HCEC 1CT (cell line): ENCODE measurements at regions not wholly inside any gene's neighbourhood (a gene's known extent, or its start where the extent isn't known, plus 50 kb on each side); places are given as distances from the start of the nearest gene placed in this dataset.
A peak's percentile ranks its signal among the peaks of the same experiment; 100 is the strongest.
"Not testable (repeated sequence)": the region's sequence is repeated elsewhere in the genome, so short reads cannot be mapped to it uniquely, and the experiment has no call there.

Experiments used
- DNase-seq: peaks from one replicate; pipeline ENCODE4 v3.0.0-alpha.2; 2017

DNA sequence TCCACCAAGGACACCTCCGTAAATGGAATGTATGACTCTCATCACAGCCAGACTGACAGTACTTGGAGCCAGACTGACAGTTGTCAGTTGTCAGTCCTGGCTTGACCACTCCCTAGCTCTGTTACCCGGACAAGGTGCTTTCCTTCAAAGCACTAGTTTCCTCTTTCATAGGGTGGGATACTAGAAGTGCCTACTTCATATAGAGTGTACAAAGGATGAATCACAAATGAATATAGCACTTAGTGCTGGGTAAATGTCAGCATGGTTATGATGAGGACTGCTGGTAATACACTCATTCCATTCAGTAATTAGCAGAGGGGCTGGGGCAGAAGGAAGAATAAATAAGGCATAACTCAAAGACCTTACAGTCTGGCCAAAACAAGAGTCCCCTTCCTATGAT lies 91.4 kb downstream of the ARL4C start:
- DNase-seq: no peak

DNA sequence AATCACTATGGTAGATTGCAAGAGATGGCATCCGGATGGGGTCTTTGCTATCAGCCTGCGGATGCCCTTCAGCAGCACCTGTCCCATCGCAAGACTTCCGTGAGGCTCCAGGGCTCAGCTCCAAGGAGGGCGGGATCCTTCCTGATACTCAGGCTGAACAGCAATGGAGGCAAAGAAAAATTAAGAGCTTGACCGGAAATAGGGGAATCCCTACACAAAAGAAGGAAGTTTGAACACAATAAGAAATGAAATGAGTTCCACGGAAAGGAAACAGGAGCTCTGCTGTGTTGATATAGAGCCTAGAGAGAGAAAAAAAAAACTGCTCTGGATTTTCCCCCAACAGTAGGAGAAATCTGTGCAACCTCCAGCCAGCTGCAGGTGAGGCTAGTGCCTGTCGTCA lies 91.9 kb downstream of the ARL4C start:
- no peak for DNase-seq

DNA sequence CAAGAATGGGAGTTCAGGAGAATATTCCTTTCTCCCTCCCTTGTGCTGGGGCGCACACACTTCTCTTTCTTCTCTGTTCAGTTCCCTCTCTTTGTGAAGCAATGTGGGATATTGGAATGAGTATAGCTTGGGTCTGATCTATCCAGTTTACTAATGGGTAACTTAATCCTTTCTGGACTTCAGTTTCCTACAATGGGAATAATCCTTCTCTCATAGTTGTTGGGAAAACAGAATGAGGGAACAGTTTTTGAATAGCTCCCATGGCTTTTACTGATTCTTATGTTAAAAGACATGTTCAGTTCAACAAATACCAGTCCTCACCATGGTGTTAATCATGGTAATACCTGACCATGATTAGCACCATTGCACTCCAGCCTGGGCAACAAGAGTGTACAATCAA lies 93.1 kb downstream of the ARL4C start:
- DNase-seq: no peak

DNA sequence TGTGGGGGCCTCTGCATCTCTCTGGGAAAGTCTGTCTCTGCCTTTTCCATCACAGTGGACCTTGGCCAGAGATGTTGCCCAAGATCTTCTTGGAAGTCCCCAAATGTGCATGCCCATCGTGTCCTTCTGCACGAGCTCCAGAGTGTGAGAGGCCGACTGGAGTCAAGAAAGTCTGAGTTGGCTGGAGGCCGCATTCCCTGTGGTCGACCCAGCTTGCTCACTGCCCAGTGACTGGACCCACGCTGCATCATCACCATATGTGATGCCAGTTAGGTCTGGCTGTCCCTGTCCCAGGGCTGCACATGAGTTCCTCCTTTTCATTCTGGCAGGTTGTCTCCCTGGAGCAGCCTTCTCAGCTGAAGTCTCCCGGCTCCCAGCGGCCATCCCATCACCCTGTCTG lies 93.8 kb downstream of the ARL4C start:
- peak; percentile 14 for DNase-seq

DNA sequence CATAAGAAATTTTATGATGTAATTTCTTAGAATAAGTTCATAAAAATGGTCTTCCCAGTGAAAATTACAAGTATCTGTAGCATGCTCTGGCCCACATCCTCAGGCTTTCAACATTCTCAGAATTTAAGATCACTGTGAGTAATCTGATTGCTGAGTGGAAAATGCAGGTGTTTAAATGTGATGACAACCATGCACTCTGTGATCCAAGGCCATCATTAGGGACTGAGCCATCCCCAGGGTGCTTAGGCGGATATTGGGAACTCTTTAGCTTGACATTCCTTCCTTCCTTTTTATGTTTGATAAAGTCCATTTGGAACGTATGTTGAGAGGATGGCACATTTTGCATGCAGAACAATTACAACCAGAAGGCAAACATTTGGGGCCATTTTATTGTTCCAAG lies 95.5 kb downstream of the ARL4C start:
- no peak for DNase-seq

DNA sequence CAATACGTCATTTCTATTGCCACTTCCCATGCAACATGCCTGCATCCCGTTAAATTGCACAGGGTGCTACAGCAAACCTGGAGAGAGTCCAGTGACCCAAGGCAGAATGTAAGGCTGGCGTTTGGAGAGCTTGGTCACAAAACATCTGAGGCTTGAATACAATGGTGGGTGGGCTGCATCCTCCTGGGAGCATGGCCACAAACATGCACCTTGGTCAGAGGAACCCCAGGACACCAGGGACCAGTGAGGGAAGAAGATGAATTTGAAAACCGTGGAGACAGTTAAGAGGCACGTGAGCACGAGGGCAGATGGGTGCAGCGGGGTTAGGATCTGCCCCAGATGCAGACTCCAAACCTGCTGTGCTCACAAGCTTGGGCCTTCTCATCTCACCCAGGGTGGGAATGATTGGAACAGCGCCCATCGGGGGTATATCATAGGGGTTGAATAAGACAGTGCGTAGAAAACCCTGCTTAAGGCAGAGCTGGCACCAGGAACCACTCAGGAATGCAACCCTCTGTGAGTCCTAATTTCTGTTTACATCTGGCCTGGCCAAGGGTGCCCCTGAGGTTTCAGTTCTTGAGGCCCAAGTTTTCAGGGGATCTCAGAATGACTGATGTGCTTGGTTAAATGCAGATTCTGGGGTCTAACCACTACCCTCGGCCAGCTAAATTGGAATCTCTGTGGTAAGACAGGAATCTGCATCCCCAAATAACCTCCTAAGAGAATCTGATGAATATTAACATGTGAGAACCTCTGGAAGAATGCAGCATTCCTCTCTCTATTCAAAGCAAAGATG lies 97.2 kb downstream of the ARL4C start:
- DNase-seq: no peak

DNA sequence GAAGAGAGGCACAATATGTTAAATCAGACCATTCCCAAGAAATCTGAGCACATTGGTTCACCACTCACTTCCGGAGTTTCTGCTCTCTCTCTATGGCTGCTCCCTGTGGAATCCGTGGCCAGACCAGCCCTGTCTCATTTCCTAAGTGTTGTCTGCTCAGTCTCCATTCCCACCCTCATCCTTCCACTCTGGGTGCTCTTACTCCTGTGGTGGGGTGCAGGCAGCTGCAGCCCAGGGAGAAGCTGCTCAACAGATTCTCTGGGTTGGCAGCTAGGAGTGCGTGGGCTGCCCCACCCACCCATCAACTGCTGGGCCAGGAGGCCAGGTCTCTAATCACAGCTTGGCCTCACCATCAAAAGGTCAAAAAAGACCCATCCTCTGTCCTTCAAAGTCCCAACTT lies 98.3 kb downstream of the ARL4C start:
- no peak for DNase-seq

DNA sequence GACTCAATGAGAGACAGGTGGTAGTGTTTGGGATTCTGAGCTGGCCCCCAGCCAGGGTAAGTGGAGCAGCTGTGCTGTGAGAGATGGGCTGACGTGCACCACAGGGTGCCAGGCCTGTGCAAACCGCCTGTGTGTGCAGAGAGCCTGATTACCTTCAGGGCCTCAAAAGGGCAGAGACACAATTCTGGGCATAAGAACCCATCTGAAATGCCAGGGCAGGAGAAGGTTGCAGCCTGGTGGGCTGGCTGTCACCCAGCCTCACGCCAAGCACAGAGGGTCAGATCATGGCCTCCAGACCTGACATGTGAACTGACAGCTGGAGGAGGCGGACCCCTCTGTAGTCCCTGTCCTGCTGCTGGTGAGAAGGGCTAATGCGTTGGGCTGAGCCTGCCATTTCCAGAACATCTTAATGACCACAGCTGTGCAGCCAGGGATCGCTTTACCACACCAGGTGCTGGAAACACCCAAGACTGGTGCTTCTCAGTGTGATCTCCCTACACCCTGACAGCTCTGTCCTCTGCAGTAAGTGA lies 100.9 kb downstream of the ARL4C start:
- DNase-seq: no peak

DNA sequence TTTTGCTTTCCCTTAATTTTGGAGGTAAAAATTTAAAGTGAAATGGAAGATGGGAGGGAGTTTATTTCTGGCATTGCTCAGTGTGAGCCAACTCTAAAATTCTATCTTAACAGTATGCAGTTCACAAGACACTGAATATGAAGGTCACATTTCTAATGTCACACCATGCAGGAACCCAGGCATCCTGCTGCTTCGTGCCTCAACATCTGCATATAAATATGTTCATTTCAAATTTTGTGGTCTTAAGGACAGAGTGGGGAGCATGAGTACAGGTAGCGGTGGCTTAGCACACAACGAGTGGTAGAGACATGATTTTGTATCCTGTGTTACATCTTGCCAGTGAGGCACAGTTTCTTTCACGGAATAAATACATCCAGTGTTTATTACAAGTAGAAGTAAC lies 102.4 kb downstream of the ARL4C start:
- no peak for DNase-seq

DNA sequence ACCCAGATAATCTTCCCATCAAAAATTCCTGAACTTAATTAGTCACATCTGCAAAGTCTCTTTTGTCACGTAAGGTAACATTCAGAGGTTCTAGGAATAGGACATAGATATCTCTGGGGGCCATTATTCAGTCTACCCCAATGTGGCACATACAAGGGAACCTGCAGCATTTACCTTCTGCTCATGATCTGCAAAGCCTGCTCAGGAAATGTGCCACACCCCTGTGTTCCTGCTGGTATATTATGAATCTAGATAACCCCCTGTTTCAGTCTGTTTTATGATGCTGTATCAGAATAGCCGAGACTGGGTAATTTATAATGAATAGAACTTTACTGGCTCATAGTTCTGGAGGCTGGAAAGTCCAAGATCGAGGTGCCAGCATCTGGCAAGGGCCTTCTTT lies 103.5 kb downstream of the ARL4C start:
- DNase-seq: no peak

DNA sequence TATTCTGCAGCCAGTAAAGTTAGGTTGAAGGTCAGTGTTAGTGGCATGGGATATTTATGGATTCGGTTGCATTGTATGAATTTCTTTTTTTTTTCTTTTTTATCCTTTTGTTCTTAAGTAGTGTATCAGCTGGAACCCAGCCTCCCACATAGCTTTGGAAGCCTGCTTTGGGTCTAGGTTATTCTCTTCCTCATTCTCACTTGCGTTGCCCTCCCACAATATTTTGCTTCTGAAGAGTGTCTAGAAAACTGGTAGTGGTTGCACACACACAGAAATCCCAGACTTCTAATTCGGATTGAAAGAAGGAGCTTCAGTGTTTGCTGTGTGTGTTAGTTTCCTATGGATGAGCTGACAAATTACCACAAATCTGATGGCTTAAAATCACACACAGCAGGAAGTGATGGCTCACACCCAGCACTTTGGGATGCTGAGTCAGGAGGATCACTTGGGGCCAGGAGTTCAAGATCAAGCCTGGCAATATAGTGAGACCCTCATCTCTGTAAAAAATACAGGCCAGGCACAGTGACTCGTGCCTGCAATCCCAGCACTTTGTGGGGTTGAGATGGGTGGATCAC lies 104.8 kb downstream of the ARL4C start:
- no peak for DNase-seq

DNA sequence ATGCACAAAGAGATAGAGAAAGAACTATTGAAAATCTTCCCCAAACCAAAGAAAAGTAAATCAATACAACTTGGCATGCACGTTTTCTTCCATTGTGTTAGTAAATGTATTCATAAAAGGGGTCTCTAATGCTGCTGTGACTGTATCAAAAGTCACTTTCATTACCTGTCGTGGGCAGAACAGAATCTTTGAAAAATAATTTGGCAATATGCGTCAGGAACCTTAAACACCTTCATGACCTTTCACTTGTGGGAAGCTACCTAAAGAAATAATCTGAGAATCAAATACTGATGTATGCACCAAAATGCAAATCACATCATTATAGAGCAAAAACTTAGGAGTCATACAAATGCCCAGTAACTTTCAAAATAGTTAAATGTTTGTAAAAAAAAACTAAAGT lies 105.3 kb downstream of the ARL4C start:
- no peak for DNase-seq

DNA sequence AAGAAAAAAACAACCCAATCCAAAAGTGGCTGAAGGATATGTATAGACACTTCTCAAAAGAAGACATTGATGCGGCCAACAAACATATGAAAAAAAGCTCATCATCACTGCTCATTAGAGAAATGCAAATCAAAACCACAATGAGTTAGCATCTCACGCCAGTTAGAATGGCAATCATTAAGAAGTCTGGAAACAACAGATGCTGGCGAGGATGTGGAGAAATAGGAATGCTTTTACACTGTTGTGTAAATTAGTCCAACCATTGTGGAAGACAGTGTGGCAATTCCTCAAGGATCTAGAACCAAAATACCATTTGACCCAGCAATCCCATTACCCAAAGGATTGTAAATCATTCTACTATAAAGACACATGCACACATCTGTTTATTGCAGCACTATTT lies 107.2 kb downstream of the ARL4C start:
- not testable (repeated sequence) for DNase-seq

DNA sequence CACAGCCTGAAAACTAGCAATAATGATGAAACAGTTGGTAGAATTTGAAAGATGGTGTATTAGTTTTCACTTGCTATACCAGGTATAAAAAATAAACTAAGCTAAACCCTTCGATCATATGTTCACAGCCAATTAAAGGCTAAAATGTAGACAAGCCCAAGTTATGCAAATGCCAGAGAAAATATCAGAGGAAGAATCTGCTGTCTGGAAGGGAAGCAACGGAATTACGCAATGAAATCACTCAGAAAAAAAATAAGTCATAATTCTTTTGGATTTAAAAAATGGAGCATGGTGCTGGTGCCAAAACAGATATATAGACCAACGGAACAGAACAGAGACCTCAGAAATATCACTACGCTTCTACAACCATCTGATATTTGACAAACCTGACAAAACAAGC lies 108.3 kb downstream of the ARL4C start:
- DNase-seq: peak; percentile 14

DNA sequence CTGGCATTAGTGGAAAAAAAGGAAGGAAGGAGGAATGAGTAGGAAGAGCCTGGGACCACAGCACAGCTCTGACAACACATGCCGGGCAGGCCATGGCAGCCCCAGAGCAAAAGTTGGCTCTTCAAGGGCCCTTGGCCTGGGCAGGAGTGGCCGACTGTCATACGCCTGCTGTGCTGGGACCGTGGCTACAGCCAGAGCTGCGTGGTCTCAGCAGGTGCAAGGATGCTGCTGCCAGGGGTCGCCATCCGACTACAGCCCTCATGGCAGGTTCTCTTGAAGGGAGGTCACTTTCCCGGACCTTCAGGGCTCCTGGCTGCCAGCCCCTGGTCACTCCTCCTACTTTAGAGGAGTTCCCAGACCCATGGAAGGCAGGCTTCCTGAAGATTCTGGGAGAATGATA lies 109.9 kb downstream of the ARL4C start:
- no peak for DNase-seq

DNA sequence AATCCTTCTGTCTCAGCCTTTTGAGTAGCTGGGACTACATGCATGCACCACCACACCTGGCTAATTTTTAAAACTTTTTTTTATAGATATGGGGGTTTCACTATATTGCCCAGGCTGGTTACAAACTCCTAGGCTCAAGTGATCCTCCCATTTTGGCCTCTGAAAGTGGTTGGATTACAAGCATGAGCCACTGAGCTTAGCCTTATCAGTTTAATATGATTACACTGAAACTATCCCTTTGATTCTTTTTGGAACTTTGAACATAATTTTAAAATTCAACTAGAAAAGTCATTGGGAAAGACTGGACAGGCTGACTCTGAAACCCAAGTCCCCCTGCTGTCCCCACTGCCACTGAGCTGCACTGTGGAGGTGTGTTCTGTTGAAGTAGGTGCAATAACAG lies 114.8 kb downstream of the ARL4C start:
- DNase-seq: no peak

DNA sequence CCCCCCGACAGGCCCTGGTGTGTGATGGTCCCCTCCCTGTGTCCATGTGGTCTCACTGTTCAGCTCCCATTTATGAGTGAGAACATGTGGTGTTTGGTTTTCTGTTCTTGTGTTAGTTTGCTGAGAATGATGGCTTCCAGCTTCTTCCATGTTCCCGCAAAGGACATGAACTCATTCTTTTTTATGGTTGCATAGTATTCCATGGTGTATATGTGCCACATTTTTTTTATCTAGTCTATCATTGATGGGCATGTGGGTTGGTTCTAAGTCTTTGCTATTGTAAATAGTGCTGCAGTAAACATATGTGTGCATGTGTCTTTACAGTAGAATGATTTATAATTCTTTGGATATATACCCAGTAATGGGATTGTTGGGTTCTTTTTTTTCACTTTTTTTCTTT lies 117.9 kb downstream of the ARL4C start:
- not testable (repeated sequence) for DNase-seq

DNA sequence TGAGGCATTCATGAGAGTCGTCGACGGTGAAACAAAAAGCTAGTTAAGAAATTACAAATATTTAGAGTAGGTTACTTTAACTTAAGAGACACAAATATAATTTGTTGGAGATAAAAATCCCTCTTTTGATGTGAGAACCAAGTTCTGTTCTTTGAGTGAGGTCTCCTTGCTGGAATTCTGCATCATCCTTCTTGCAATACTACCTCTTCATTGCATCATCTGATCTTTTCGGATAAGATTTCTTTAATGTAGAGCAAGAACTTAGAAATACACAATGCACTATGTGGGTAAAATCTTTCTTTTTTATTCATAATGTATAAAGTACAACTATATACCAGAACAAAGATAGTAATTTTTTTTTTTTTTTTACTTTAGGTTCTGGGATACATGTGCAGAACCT lies 118.4 kb downstream of the ARL4C start:
- peak; percentile 37 for DNase-seq

DNA sequence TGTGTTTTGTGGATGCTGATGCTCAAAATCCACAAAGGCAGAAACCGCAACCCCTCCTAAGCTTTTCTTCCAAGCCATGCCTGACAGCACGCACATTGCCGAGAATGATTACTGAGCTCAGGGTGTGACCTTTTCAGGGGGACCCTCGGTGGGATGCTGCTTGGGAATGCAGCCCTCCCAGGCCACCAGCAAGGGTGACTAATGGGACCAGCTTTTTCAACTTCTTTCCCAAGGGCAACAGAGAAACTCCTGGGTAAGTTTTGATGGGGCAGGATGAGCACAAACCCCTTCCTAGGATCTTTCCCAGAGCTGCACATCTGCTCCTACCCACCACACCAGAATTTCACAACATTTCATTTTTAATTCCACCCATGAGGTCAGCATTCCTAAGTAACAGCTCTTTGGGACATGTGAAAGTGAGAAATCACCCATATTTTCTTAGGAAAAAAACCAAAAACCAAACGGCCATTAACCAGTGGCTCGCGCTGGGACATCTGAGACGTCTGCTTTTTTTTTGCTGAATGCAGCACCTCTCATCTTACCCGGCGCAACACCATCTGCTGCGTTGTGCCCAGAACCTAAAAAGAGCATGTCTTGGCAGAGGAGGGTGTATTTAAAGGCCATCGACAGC lies 119.0 kb downstream of the ARL4C start:
- peak; percentile 72 for DNase-seq

DNA sequence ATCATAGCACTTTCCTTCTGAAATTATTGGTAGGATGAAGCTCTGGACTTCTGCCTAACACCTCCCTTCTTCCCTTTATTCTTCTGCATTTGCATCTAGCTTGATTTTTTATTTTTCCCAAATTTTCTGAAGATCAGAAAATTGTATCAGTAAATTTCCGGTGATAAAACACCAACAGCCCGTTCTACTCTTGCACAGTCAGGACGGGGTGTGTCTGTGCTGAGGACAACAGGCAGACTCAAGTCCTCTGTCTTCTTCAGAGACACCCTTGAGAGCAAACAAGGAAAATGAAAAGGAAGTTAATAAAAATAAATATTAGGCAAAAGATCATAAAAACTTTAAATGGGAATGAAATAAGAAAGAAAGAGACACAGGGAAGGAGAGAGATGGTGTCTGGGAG lies 120.7 kb downstream of the ARL4C start:
- DNase-seq: no peak

DNA sequence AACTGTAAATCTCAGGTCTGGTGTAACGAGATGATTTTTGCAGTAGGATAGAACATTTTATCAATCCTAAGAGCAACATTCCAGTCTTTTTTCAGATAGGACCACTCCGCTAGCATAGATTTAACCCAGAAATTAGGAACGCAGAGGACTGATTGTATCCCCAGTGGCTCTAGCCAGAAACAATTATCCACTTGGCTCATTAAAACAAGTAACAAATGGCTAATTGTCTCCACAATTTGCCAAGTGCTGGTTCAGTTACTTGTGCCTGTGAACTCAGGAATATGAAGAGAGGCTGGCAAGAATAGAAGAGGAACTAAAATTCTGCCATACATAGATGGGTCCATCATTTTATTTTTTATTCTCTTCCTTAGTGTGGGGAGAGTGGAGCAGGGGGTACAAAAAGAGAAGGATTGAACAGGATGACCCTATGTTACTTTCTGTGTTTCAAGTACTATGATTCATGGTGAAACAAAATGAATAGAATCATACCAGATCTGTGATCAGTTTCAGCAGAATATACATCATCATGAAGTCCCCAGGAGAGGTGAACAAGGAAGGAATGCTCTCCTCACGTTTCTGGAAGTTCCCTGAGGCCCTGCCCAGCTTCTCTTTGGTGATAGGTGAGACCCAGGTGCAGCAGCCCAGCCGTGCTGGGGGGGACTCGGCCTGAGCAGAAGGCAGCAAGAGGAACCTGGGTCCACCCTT lies 121.6 kb downstream of the ARL4C start:
- no peak for DNase-seq

DNA sequence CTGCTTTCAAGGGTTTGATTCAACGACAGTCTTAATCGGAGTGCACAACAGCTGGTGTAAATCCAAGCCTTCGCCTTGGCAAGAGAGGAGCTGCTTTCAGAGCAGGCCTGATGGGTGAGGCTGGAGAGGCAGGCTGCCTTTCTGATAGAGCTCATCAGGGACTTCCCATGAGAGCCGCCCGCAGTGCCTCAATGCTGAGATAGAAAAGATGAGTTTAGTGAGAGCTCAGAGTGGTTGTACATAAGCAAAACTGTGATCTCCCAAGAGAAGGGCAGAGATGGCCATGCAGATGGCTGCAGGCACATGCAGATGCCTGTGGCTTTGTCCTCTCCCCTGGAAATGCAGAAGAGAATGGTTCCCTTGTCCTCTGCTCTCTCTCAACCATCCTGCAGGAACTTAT lies 122.1 kb downstream of the ARL4C start:
- no peak for DNase-seq

DNA sequence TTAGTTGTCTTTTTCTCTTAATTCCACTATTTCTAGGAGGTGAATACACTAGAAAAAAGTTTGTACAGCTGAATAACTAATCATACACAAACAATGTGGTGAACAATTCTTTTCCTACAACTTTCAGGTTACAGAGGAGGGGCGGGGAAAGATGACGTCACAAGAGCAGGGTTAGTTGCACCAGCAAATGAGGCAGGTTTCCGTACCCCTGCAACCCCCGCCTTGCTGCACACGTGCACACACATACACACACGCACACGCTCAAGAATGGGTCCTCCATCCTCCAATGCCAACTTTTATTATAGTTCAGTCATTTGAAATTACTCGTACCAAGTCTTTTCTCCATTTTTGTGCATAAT lies 122.8 kb downstream of the ARL4C start:
- no peak for DNase-seq
